Heart left ventricle (tissue), 16 donors: ENCODE measurements at regions not wholly inside any gene's neighbourhood (a gene's known extent, or its start where the extent isn't known, plus 50 kb on each side); places are given as distances from the start of the nearest gene placed in this dataset.
A peak's percentile ranks its signal among the peaks of the same experiment; 100 is the strongest.

Source experiments
- ATAC-seq, 4 donors: fragments of 200-7000 bp; cut with Tn5 transposase; one replicate each; pipeline ENCODE4 v1.9.1; 2020 to 2022; ENCODE audit warnings: moderate library complexity in 4 of 4, mild to moderate bottlenecking in 3 of 4, moderate number of reproducible peaks in 1 of 4
- DNase-seq, 5 donors: peaks; one replicate each; pipeline ENCODE4 v3.0.0-alpha.2; 2020
- H3K27ac ChIP-seq, 12 donors: fragments of 200-600 bp; sonication (generic) in 4 of 12; one replicate each; pipeline versions ENCODE4 v1.5.0 to v1.8.0; 2016 to 2022; ENCODE audit warnings: mild to moderate bottlenecking in 2 of 12
- H3K27me3 ChIP-seq, 9 donors: fragments of 200-600 bp; sonication (generic) in 2 of 9; one replicate each; pipeline versions ENCODE4 v1.5.1 to v1.8.0; 2016 to 2022; ENCODE audit warnings: mild to moderate bottlenecking in 3 of 9
- H3K36me3 ChIP-seq, 9 donors: fragments of 200-600 bp; sonication (generic) in 2 of 9; one replicate each; pipeline versions ENCODE4 v1.5.0 to v1.8.0; 2018 to 2022; ENCODE audit warnings: mild to moderate bottlenecking in 2 of 9
- H3K4me1 ChIP-seq, 12 donors: fragments of 200-600 bp; sonication (generic) in 4 of 12; one replicate each; pipeline versions ENCODE4 v1.5.0 to v1.8.0; 2016 to 2022; ENCODE audit warnings: mild to moderate bottlenecking in 3 of 12
- H3K4me3 ChIP-seq, 12 donors: fragments of 200-600 bp; sonication (generic) in 4 of 12; one replicate each; pipeline versions ENCODE4 v1.5.0 to v1.8.0; 2017 to 2022; ENCODE audit warnings: mild to moderate bottlenecking in 9 of 12, moderate library complexity in 4 of 12
- H3K9me3 ChIP-seq, 12 donors: fragments of 200-600 bp; sonication (generic) in 4 of 12; one replicate each; pipeline versions ENCODE4 v1.5.0 to v1.8.0; 2016 to 2022; ENCODE audit warnings: mild to moderate bottlenecking in 1 of 12
- POLR2A ChIP-seq, 2 donors: fragments of 450-650 bp; IDR thresholded peaks; one replicate each; pipeline ENCODE4 v1.6.1; 2017; ENCODE audit warnings: antibody characterized with exemption in 2 of 2, mild to moderate bottlenecking in 2 of 2, moderate library complexity in 2 of 2
- WGBS, 4 donors: extraction: QIAGEN DNeasy Blood & Tissue Kit in 2 of 4; methylation state at CpG; one replicate each; pipeline versions ENCODE4 v1.1.5 to v1.1.7; 2013 to 2018; 5-methylcytosine and 5-hydroxymethylcytosine counted together
- intact Hi-C, 10 donors: fragments of 100-400 bp; cut with DNase I; formaldehyde crosslinking; loops; one replicate each; pipeline versions ENCODE4 v1.11.1 to v1.14.2; 2022
- TF ChIP-seq, protein P1 (sequence below), 12 donors: fragments of 200-600 bp; sonication (generic) in 4 of 12; IDR thresholded peaks; one replicate each; pipeline versions ENCODE4 v1.5.0 to v1.8.0; 2018 to 2022; ENCODE audit warnings: antibody characterized with exemption in 12 of 12, mild to moderate bottlenecking in 5 of 12
- donor health status: ischemic (EF 13 %, LVEDD 7.1; RV severe dilation, severe dysfunction).
- donor health status: healthy with polysubstance abuse.
- donor health status: DM: no; HTN: yes; CAD: no.
- donor health status: DM: no; HTN: no; CAD: no.
- donor health status: ischemic (EF 25% LVEDD 6.9; RV normal size, moderate dysfunction).
- donor health status: ischemic (EF 25% LVEDD 5.7; RV mildly dilated, moderate dysfunction).
- donor health status: healthy.
- donor health status: DM: yes; HTN: yes; CAD: no.
- donor health status: ischemic (EF 35%, LVEDD 5.7; RV mildly dilated, moderate dysfunction).
- donor health status: nonischemic (EF 11% LVEDD 7.7; RV severe dilation, severe dysfunction).
- donor health status: DM: yes; HTN: yes; CAD: no.
- donor health status: PGD.
- donor health status: ischemic (EF 29% LVEDD 5.4; RV normal size, mild dysfunction).
- donor health status: nonischemic (EF 23%, LVEDD 6.1; RV moderate dilation, normal function).

DNA sequence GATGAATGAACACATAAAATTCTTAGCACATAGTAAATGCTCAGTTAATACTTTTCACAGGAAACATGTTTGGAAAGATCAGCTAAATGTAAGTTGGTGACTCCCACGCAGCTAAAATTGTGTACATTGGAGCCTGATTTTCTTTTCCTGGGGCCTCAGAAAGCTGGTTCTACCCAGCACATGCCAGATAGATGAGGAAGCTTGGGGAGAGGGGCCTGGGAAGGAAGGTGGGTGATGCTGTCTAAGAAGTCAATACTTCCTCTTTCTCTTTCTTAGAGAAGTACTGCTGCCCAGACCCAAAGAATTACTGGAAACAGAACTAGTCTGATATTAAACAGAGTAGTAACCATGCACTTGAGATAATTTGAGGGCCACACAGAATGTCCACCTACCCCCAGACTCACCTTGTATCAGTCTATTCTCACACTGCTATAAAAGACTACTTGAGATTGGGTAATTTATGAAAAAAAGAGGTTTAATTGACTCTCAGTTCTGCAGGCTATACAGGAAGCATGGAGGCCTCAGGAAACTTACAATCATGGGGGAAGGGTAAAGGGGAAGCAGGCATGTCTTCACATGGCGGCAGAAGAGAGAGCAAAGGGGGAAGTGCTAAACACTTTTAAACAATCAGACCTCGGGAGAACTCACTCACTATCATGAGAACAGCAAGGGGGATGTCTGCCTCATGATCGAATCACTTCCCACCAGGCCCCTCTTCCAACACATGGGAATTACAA, 123.3 kb upstream of the MED13L start:
- peak in 3 of 4 donors; percentile 41 to 70 (median 64) for ATAC-seq
- intact Hi-C loops = loop anchor here in 1 of 10 donors (5.0 kb wide), 1 partner anchor 124 kb away; the partner anchor contains the start of gene MED13L
- 66 to 82% (median 79%) methylated on average over 4 of the region's 4 CpGs for WGBS, 4 donors

DNA sequence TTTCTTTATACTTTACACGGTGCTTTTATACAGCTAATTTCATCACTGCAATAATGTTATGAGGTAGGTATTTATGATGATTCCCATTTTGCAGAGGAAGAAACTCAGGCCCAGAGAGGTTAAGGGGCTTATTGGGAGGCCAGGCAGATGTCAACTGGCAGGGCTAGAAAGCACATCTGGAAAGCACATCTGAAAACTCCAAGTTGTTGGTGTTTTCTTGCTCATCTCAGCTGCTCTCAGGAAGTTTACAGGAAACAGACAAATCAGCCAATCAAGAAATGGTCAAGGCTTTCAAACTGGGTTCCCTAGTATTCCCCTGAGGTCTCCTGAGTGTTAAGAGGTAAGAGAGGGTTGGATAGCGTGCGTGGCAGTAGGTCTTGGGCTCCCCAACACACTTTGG, 124.1 kb upstream of the MED13L start:
- TF ChIP-seq POLR2A (IDR thresholded peaks at IDR 0.05) = no peak
- TF ChIP-seq, protein P1, sequence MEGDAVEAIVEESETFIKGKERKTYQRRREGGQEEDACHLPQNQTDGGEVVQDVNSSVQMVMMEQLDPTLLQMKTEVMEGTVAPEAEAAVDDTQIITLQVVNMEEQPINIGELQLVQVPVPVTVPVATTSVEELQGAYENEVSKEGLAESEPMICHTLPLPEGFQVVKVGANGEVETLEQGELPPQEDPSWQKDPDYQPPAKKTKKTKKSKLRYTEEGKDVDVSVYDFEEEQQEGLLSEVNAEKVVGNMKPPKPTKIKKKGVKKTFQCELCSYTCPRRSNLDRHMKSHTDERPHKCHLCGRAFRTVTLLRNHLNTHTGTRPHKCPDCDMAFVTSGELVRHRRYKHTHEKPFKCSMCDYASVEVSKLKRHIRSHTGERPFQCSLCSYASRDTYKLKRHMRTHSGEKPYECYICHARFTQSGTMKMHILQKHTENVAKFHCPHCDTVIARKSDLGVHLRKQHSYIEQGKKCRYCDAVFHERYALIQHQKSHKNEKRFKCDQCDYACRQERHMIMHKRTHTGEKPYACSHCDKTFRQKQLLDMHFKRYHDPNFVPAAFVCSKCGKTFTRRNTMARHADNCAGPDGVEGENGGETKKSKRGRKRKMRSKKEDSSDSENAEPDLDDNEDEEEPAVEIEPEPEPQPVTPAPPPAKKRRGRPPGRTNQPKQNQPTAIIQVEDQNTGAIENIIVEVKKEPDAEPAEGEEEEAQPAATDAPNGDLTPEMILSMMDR (IDR thresholded peaks at IDR 0.05) = no peak
- no peak for DNase-seq
- peak overlapping the region in 1 of 12 donors; percentile 65 for H3K27ac ChIP-seq
- no peaks in the 10 kb centered on the region for H3K27me3 ChIP-seq
- no peak overlapping the region for H3K4me3 ChIP-seq
- WGBS, 4 donors = 61 to 83% (median 72%) methylated on average over 3 of the region's 3 CpGs
- ATAC-seq = no peak
- H3K9me3 ChIP-seq = peaks cover 0 to 24% (median 8%) of the 10 kb centered on the region in 12 donors
- no peaks in the 10 kb centered on the region for H3K36me3 ChIP-seq
- intact Hi-C loops = loop anchor here in 1 of 10 donors (5.0 kb wide), 1 partner anchor 124 kb away; the partner anchor contains the start of gene MED13L
- peaks cover 0 to 17% (median under 1%) of the 10 kb centered on the region in 12 donors for H3K4me1 ChIP-seq

More for the DNA sequence above, 123.3 kb upstream of the MED13L start:
- Histone ChIP-seq H3K4me3 (no peak overlapping the region), H3K9me3 (peaks cover 0 to 24% (median 8%) of the 10 kb centered on the region in 12 donors), H3K4me1 (peaks cover 0 to 9% (median 0%) of the 10 kb centered on the region in 12 donors), H3K27me3 (no peaks in the 10 kb centered on the region), H3K27ac (peak overlapping the region in 1 of 12 donors; percentile 65), H3K36me3 (no peaks in the 10 kb centered on the region)
- TF ChIP-seq, protein P1 (IDR thresholded peaks at IDR 0.05) = no peak
- TF ChIP-seq POLR2A (IDR thresholded peaks at IDR 0.05) = no peak
- DNase-seq = no peak

DNA sequence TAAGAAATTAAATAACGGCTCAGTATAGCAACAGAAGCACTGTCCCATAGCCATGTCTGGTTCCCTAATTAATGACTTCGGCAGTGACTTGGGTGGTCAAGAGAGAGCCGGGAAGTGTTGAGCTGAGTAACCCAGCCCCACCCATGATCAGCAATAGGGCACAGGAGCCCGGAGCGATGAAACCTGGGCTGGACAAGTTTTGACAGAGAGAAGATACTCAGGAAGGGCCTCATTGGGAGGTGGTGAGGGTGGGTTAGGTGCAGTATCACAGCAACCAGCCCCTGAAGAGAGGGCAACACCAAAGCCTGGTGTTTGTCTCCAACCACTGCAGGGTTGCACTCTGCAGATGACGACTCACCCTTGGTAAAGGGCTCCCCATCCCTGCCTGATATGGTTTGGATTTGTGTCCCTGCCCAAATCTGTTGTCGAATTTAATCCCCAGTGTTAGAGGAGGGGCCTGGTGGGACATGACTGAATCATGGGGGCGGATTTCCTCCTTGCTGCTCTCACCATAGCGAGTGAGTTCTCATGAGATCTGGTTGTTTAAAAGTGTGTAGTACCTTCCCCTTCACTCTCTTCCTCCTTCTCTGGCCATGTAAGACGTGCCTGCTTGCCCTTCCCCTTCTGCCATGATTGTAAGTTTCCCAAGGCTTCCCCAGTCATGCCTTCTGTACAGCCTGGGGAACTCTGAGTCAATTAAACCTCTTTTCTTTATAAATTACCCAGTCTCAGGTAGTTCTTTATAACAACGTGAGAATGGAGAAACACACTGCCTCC, 124.9 kb upstream of the MED13L start:
- ATAC-seq (no peak), DNase-seq (no peak)
- H3K36me3 ChIP-seq = no peaks in the 10 kb centered on the region
- 68 to 82% (median 76%) methylated on average over 11 of the region's 11 CpGs for WGBS, 4 donors
- peaks cover 0 to 24% (median 8%) of the 10 kb centered on the region in 12 donors for H3K9me3 ChIP-seq
- no peaks in the 10 kb centered on the region for H3K27me3 ChIP-seq
- no peak overlapping the region for H3K4me3 ChIP-seq
- peaks cover 0 to 25% (median 5%) of the 10 kb centered on the region in 12 donors for H3K4me1 ChIP-seq
- TF ChIP-seq POLR2A (IDR thresholded peaks at IDR 0.05) = no peak
- intact Hi-C loops = loop anchor here in 1 of 10 donors (5.0 kb wide), 1 partner anchor 125 kb away; the partner anchor contains the start of gene MED13L
- no peak overlapping the region for H3K27ac ChIP-seq

DNA sequence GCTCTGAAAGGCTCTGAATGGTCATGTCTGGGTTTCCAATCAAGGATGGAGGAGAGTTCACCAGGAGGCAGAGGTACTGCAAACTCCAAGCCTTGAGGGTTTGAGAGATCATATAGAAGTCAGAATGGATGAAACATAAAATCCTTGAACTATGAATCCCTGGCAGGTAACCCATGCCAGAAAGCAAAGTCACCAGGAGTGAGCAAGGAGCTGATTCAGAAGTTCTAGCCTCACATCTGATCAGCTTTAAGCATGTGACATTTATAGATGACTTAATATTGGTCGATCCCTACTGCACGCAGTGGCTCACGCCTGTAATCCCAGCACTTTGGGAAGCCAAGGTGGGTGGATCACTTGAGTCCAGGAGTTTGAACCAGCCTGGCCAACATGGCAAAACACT, 126.1 kb upstream of the MED13L start:
- ATAC-seq (no peak), DNase-seq (no peak)
- Histone ChIP-seq H3K4me3 (no peak overlapping the region), H3K9me3 (peaks cover 0 to 20% (median 5%) of the 10 kb centered on the region in 12 donors), H3K27ac (no peak overlapping the region), H3K36me3 (no peaks in the 10 kb centered on the region), H3K27me3 (no peaks in the 10 kb centered on the region), H3K4me1 (peaks cover 0 to 30% (median 5%) of the 10 kb centered on the region in 12 donors)
- intact Hi-C loops = loop anchor here in 1 of 10 donors (5.0 kb wide), 1 partner anchor 126 kb away; the partner anchor contains the start of gene MED13L
- no peak for TF ChIP-seq POLR2A (IDR thresholded peaks at IDR 0.05)
- TF ChIP-seq, protein P1 (IDR thresholded peaks at IDR 0.05) = no peak
- 91 to 97% (median 97%) methylated on average over 3 of the region's 3 CpGs for WGBS, 4 donors
